Neural progenitor cell (in vitro differentiated cells): ENCODE measurements at regions not wholly inside any gene's neighbourhood (a gene's known extent, or its start where the extent isn't known, plus 50 kb on each side); places are given as distances from the start of the nearest gene placed in this dataset.

ENCODE experiments used
- DNase-seq: peaks from one replicate; pipeline ENCODE4 v3.0.0-alpha.2; 2016; ENCODE audit warnings: low spot score
- H2AFZ ChIP-seq: fragments of 200-600 bp; sonication (generic); replicated peaks from 2 replicates; pipeline ENCODE4 v1.6.1; 2016; ENCODE audit warnings: antibody characterized with exemption
- H3F3A ChIP-seq: fragments of 200-600 bp; sonication (generic); 2 replicates; pipeline ENCODE4 v1.6.1; 2016; ENCODE audit warnings: antibody characterized with exemption, low read depth
- H3K27ac ChIP-seq: fragments of 200-600 bp; sonication (generic); 2 replicates; pipeline ENCODE4 v1.5.1; 2016; ENCODE audit warnings: mild to moderate bottlenecking
- H3K27me3 ChIP-seq: fragments of 200-600 bp; sonication (generic); 2 replicates; pipeline ENCODE4 v1.6.1; 2016; ENCODE audit warnings: mild to moderate bottlenecking, moderate library complexity
- H3K36me3 ChIP-seq: fragments of 200-600 bp; sonication (generic); 2 replicates; pipeline ENCODE4 v1.5.1; 2016
- H3K4me1 ChIP-seq: fragments of 200-600 bp; sonication (generic); 2 replicates; pipeline ENCODE4 v1.6.1; 2016; ENCODE audit warnings: mixed run types
- H3K4me2 ChIP-seq: fragments of 200-600 bp; sonication (generic); 2 replicates; pipeline ENCODE4 v1.6.1; 2016
- H3K4me3 ChIP-seq: fragments of 200-600 bp; sonication (generic); 2 replicates; pipeline ENCODE4 v1.5.1; 2016
- H3K79me2 ChIP-seq: fragments of 200-600 bp; sonication (generic); 2 replicates; pipeline ENCODE4 v1.6.1; 2016; ENCODE audit warnings: low read depth
- H3K9ac ChIP-seq: fragments of 200-600 bp; sonication (generic); 2 replicates; pipeline ENCODE4 v1.6.1; 2016
- H3K9me3 ChIP-seq: fragments of 200-600 bp; sonication (generic); 2 replicates; pipeline ENCODE4 v1.5.1; 2016; ENCODE audit warnings: low read depth
- H4K20me1 ChIP-seq: fragments of 200-600 bp; sonication (generic); 2 replicates; pipeline ENCODE4 v1.6.1; 2016; ENCODE audit warnings: low read depth
- H3K27ac Mint-ChIP-seq: 3 replicates; pipeline ENCODE4 v1.8.0; 2021; ENCODE audit warnings: mixed read lengths
- H3K27me3 Mint-ChIP-seq: 2 replicates; pipeline ENCODE4 v1.8.0; 2022; ENCODE audit warnings: low read depth, mild to moderate bottlenecking, inconsistent platforms, moderate library complexity, mixed read lengths; ENCODE audit not compliant: insufficient read depth
- H3K36me3 Mint-ChIP-seq: 3 replicates; pipeline ENCODE4 v1.8.0; 2021; ENCODE audit warnings: mixed read lengths
- H3K4me1 Mint-ChIP-seq: 3 replicates; pipeline ENCODE4 v1.8.0; 2021; ENCODE audit warnings: mixed read lengths
- H3K4me3 Mint-ChIP-seq: 3 replicates; pipeline ENCODE4 v1.8.0; 2021; ENCODE audit warnings: mild to moderate bottlenecking, moderate library complexity, mixed read lengths
- H3K9me3 Mint-ChIP-seq: 3 replicates; pipeline ENCODE4 v1.8.0; 2020; ENCODE audit warnings: mixed read lengths
- CTCF ChIP-seq: fragments of 200-600 bp; sonication (generic); IDR thresholded peaks from 2 replicates; pipeline ENCODE4 v1.5.1; 2017; ENCODE audit warnings: antibody characterized with exemption, mild to moderate bottlenecking
- EZH2 ChIP-seq: fragments of 200-600 bp; sonication (generic); IDR thresholded peaks from 2 replicates; pipeline ENCODE4 v1.6.1; 2017; ENCODE audit warnings: antibody characterized with exemption, mild to moderate bottlenecking, moderate library complexity
- EZH2phosphoT487 ChIP-seq: fragments of 200-600 bp; sonication (generic); IDR thresholded peaks from 2 replicates; pipeline ENCODE4 v1.6.1; 2017; ENCODE audit warnings: antibody characterized with exemption

GRCh38 chrX:20445109-20445508 lies 178.4 kb upstream of the RPS6KA3 start:
- no peaks in the 10 kb centered on the region for H4K20me1 ChIP-seq
- no peaks in the 10 kb centered on the region for H3K36me3 ChIP-seq
- H3K36me3 Mint-ChIP-seq = no peaks in the 10 kb centered on the region
- H3K9me3 Mint-ChIP-seq = no peaks in the 10 kb centered on the region
- no peak overlapping the region for H3K27ac ChIP-seq
- H3F3A ChIP-seq = no peaks in the 10 kb centered on the region
- no peaks in the 10 kb centered on the region for H3K27me3 Mint-ChIP-seq
- H3K9ac ChIP-seq = no peak overlapping the region
- H3K27me3 ChIP-seq = no peaks in the 10 kb centered on the region
- no peak overlapping the region for H3K4me2 ChIP-seq
- H3K4me3 ChIP-seq = no peak overlapping the region
- no peak for TF ChIP-seq EZH2phosphoT487
- H3K9me3 ChIP-seq = no peaks in the 10 kb centered on the region
- no peak overlapping the region for H2AFZ ChIP-seq
- H3K27ac Mint-ChIP-seq = no peak overlapping the region
- H3K79me2 ChIP-seq = no peaks in the 10 kb centered on the region
- no peaks in the 10 kb centered on the region for H3K4me1 ChIP-seq
- no peak for DNase-seq
- no peak overlapping the region for H3K4me3 Mint-ChIP-seq
- no peaks in the 10 kb centered on the region for H3K4me1 Mint-ChIP-seq

GRCh38 chrX:20442597-20442996 lies 175.9 kb upstream of the RPS6KA3 start:
- H3K4me2 ChIP-seq = no peak overlapping the region
- no peaks in the 10 kb centered on the region for H3K36me3 ChIP-seq
- no peak overlapping the region for H3K4me3 ChIP-seq
- DNase-seq = peak; percentile 86
- Mint-ChIP-seq H3K4me1 (no peaks in the 10 kb centered on the region), H3K27ac (no peak overlapping the region), H3K4me3 (no peak overlapping the region), H3K36me3 (no peaks in the 10 kb centered on the region), H3K9me3 (no peaks in the 10 kb centered on the region), H3K27me3 (no peaks in the 10 kb centered on the region)
- H3K4me1 ChIP-seq = no peaks in the 10 kb centered on the region
- H2AFZ ChIP-seq = no peak overlapping the region
- no peak overlapping the region for H3K9ac ChIP-seq
- no peaks in the 10 kb centered on the region for H3K79me2 ChIP-seq
- H3K27ac ChIP-seq = no peak overlapping the region
- no peaks in the 10 kb centered on the region for H4K20me1 ChIP-seq
- H3F3A ChIP-seq = no peaks in the 10 kb centered on the region
- no peaks in the 10 kb centered on the region for H3K27me3 ChIP-seq
- TF ChIP-seq CTCF (peak; percentile 69), EZH2 (no peak)
- H3K9me3 ChIP-seq = no peaks in the 10 kb centered on the region

GRCh38 chrX:20441123-20441522 lies 174.4 kb upstream of the RPS6KA3 start:
- H2AFZ ChIP-seq = no peak overlapping the region
- no peaks in the 10 kb centered on the region for H4K20me1 ChIP-seq
- no peak overlapping the region for H3K4me2 ChIP-seq
- Mint-ChIP-seq H3K4me3 (no peak overlapping the region), H3K4me1 (no peaks in the 10 kb centered on the region), H3K36me3 (no peaks in the 10 kb centered on the region), H3K27me3 (no peaks in the 10 kb centered on the region), H3K27ac (no peak overlapping the region), H3K9me3 (no peaks in the 10 kb centered on the region)
- no peak overlapping the region for H3K27ac ChIP-seq
- no peaks in the 10 kb centered on the region for H3K4me1 ChIP-seq
- no peaks in the 10 kb centered on the region for H3K36me3 ChIP-seq
- no peak for DNase-seq
- H3K9me3 ChIP-seq = no peaks in the 10 kb centered on the region
- TF ChIP-seq EZH2phosphoT487 (no peak), EZH2 (no peak), CTCF (no peak)
- H3K27me3 ChIP-seq = no peaks in the 10 kb centered on the region
- no peak overlapping the region for H3K4me3 ChIP-seq
- H3K9ac ChIP-seq = no peak overlapping the region
- H3K79me2 ChIP-seq = no peaks in the 10 kb centered on the region
- no peaks in the 10 kb centered on the region for H3F3A ChIP-seq

GRCh38 chrX:20438871-20439526 lies 172.3 kb upstream of the RPS6KA3 start:
- H3K4me1 ChIP-seq = no peaks in the 10 kb centered on the region
- H3K4me2 ChIP-seq = no peak overlapping the region
- no peak overlapping the region for H3K27ac ChIP-seq
- H3F3A ChIP-seq = no peaks in the 10 kb centered on the region
- no peak overlapping the region for H3K27ac Mint-ChIP-seq
- no peaks in the 10 kb centered on the region for H3K4me1 Mint-ChIP-seq
- H3K27me3 Mint-ChIP-seq = no peaks in the 10 kb centered on the region
- H3K79me2 ChIP-seq = no peaks in the 10 kb centered on the region
- no peak overlapping the region for H3K4me3 ChIP-seq
- no peak for DNase-seq
- H3K9ac ChIP-seq = no peak overlapping the region
- TF ChIP-seq EZH2phosphoT487 (no peak), CTCF (no peak), EZH2 (no peak)
- H3K4me3 Mint-ChIP-seq = no peak overlapping the region
- H2AFZ ChIP-seq = no peak overlapping the region
- H3K27me3 ChIP-seq = no peaks in the 10 kb centered on the region
- H3K36me3 Mint-ChIP-seq = no peaks in the 10 kb centered on the region
- no peaks in the 10 kb centered on the region for H3K9me3 Mint-ChIP-seq
- no peaks in the 10 kb centered on the region for H3K9me3 ChIP-seq
- H4K20me1 ChIP-seq = no peaks in the 10 kb centered on the region
- no peaks in the 10 kb centered on the region for H3K36me3 ChIP-seq
